ENCODE measurements at regions not wholly inside any gene's neighbourhood (a gene's known extent, or its start where the extent isn't known, plus 50 kb on each side); places are given as distances from the start of the nearest gene placed in this dataset.

GRCh38 chr3:64306745-64307144 lies 81.5 kb upstream of the PRICKLE2 start:
- TF ChIP-seq, protein P1, sequence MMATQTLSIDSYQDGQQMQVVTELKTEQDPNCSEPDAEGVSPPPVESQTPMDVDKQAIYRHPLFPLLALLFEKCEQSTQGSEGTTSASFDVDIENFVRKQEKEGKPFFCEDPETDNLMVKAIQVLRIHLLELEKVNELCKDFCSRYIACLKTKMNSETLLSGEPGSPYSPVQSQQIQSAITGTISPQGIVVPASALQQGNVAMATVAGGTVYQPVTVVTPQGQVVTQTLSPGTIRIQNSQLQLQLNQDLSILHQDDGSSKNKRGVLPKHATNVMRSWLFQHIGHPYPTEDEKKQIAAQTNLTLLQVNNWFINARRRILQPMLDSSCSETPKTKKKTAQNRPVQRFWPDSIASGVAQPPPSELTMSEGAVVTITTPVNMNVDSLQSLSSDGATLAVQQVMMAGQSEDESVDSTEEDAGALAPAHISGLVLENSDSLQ (IDR thresholded peaks at IDR 0.05), result no peak
- TF ChIP-seq BHLHE40 (IDR thresholded peaks at IDR 0.05; ENCODE audit: borderline replicate concordance) (no peak), FOXM1 (IDR thresholded peaks at IDR 0.05; ENCODE audit: borderline replicate concordance) (no peak), SUZ12 (IDR thresholded peaks at IDR 0.05) (no peak), ELF4 (IDR thresholded peaks at IDR 0.05) (no peak), CTBP1 (IDR thresholded peaks at IDR 0.05; ENCODE audit: borderline replicate concordance) (no peak), L3MBTL2 (conservative IDR thresholded peaks at IDR 0.05) (no peak), TARDBP (IDR thresholded peaks at IDR 0.05) (no peak), NFRKB (IDR thresholded peaks at IDR 0.05) (no peak), HDGF (IDR thresholded peaks at IDR 0.05; ENCODE audit: borderline replicate concordance) (no peak), ARNT (IDR thresholded peaks at IDR 0.05) (no peak)
